EL (cell line): ENCODE measurements at regions not wholly inside any gene's neighbourhood (a gene's known extent, or its start where the extent isn't known, plus 50 kb on each side); places are given as distances from the start of the nearest gene placed in this dataset.

Experiments used
- DNase-seq: peaks from one replicate; pipeline ENCODE4 v3.0.0-alpha.2; 2016

GRCh38 chr2:11103984-11104793 lies 51.1 kb upstream of the SLC66A3 start:
- DNase-seq, result no peak

GRCh38 chr2:11104794-11105660 lies 50.2 kb upstream of the SLC66A3 start:
- DNase-seq, result no peak
